GM19023 (cell line): ENCODE measurements at regions not wholly inside any gene's neighbourhood (a gene's known extent, or its start where the extent isn't known, plus 50 kb on each side); places are given as distances from the start of the nearest gene placed in this dataset.

Source experiments
- ATAC-seq: cut with Tn5 transposase; IDR thresholded peaks from one replicate; pipeline ENCODE4 v1.9.1; 2021; ENCODE audit warnings: mild to moderate bottlenecking, moderate library complexity; ENCODE audit not compliant: unreplicated experiment

DNA sequence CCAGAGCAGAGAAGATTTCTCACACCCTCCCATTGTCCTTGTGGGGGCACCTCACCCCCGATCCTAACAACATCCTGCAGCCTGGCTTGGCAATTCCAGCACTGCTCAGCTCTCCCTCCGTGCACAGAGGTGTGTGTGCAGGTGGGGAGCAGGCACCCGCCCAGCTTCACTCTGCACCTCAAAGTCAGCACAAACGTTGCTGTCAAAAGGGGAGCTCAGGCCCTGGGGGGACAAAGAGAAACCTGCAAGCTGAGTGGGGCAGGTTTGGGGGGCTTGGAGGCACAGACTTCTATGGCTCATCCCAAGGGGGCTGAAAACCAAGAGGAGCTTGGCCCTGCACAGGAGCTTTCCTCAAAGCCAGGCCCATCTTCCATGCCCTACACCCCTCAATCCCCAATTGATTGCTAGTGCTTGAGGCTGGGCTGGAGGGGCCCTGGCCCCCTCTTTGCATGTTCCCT is 231.9 kb upstream of the TNRC6C start:
- no peak for ATAC-seq

DNA sequence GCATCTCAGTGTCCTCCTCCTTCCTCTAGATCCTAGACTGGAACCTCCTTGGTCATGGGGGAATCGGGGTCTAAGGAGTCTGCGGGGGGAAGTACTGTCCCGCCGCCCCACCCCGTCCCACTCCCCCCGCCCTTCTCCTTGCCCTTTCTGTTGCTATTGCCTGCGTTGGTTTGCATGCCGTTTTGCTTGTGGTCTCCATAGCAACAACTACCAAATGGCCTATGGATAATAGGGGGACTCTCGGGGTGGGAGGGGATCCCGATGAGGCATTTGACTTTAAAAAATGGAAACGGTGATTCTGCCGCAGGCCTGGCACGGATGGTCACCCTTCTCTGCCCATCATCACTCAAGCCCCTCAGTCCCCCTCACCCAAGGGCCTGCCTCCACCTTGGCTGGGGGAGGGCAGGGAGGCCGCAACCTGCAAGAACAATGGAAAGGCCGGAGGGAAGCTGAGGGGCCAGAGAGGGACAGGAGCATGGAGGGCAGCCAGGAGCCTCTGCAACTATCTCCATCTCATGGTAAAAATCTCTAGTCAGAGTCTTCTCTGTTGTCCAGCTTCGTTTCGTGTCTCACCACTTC is 231.4 kb upstream of the TNRC6C start:
- no peak for ATAC-seq

DNA sequence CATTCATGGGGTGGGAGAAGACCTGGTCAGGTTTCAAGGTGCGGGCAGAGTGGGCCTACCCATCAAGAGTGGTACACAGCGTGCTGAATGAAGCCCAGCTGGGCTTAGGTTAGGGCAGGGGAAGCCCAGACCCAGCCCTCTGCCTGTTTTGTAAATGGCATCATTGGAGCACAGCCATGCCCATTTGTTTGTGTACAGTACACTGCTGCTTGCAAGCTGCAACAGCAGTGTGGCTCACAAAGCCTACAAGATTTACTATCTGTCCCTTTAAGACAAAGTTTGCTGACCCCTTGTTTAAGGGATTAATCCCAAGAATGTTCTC is 230.1 kb upstream of the TNRC6C start:
- no peak for ATAC-seq

DNA sequence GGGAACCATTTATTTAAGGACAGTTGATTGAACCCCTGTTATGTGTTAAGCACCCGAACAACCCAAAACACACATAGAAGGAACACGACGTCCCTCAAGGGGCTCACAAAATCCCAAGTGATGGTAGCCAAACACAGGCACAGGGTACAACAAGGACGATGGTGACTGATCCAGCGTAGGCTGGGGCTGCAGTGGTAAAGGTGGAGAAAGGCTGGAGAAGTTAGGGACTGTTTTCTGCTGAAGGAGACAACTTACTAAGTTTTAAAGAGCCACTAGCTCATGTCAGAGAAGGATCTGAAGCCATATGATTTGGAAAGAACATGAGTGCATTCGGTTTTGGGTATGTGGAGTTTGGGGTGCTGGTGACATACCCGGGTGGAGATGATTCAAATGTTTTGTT is 229.6 kb upstream of the TNRC6C start:
- ATAC-seq = no peak

DNA sequence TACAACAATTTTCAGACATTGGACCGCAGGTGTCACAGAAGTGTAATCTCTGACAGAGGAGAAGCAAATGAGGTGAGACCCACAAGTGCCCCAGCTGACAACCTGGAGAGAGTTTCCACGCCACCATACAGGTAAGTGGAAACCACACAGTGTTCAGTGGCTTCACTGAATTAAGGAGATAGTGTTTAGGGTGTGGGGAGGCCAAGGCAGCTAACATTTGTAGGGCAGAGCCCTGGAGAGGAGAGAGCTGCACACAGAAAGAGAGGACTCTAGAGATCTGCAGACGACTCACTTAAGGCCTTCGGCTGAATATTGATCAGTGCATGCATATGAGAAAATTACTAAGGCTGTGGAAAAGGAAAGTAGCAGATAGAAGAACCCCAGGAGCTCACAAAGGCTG is 228.9 kb upstream of the TNRC6C start:
- no peak for ATAC-seq

DNA sequence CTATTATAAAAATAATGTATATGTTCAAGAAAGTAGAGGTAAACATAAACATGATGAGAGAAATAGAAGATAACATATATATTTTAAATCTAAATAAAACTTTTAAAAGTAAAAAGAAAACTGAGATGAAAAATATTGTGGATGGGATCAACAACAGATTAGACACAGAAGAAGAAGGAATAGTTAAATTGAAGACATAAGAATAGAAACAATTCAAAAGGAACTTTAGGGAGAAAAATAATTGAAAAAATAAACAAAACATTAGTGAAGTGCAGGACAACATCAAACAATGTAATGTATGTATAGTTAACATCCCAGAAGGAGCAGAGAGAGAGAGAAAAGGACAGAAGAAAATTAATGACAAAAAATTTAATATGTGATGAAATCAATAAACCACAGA is 228.1 kb upstream of the TNRC6C start:
- ATAC-seq = no peak

DNA sequence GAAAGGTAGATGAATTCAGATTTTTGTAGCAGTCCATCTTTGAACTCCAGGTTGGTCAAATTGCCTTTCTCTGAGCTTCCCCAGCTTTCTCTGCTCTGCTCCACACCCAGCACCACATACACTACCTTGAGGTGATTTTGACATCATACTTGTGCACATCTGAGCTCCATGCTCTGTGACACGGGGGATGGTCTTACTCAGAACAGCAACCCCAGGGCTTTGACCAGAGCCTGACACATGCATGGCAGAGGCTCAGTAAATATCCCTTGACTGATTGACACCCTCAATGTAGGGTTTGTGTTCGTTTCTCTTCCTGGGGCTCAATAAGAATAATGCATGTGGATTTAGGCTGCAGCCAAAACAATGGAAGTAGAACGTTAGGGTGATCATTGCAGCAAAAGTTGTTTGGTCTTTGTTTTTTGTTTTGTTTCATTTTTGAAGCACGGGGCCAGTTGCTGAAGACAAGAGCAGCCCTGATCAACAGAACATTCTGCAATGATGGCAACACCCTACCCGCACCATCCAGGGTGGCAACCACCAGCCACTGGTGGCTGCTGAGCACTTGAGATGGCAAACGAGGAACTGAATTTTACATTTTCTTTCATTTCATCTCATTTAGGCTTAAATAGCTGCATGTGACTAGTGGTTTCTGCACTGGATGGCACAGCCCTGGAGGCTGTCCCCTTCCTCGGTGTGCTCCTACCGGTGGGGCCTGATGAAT is 224.8 kb upstream of the TNRC6C start:
- no peak for ATAC-seq

DNA sequence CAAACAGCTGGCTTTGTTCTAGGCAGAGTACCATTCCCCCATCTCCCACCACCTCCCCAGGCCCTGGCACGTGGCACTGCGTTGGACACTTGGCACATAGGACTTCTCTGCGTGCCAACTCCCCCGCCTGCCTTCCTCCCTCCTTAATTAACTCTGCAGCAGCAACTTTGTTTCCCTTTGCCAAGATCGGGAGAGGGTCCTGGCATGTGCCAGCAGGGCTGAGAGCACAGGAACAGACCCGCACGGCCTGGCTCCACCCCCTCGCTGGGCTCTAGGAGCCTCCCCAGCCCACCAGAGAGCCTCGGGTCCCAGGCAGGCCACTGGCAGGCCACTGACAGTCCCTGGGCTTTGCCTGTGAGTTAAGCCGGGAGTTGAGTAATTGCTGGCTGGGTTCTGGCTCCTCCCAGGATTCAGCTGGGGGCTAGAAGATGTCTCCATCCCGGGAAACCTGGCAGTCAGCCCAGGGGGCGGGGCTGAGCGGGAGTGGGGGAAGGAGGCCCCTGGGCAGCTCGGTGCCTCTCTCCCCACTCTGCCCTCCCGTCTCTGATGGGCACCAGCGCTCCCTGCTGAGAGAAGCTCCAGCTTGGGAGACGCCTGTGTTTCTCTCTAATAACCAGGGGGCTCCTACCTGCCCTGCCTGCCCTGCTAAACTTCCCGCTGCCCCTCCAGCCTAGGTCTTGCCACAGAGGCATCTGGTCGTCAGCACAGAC is 224.0 kb upstream of the TNRC6C start:
- ATAC-seq = no peak

DNA sequence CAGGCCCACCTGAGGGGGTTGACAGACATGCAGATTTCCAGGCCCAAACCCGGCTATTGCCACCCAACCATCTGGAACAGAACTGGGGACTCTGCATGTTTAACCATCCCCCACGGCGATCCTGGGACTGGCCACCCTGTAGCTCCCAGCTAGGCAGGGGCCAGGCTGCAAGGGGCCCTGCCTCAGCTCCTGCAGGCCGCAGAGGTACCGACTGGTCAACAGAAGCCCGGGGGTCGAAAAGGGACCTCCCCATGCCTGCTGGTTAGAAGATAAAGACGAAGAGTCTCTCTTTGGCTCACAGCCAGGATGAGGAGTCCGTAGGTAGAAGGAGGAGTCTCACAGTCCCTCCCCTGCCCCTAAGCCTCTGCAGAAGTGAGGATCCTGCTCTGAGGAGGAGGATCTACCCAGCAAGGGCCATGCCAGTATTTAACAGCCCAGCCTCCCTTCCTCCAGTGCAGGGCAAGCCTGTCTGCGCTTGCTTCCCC is 223.4 kb upstream of the TNRC6C start:
- no peak for ATAC-seq

DNA sequence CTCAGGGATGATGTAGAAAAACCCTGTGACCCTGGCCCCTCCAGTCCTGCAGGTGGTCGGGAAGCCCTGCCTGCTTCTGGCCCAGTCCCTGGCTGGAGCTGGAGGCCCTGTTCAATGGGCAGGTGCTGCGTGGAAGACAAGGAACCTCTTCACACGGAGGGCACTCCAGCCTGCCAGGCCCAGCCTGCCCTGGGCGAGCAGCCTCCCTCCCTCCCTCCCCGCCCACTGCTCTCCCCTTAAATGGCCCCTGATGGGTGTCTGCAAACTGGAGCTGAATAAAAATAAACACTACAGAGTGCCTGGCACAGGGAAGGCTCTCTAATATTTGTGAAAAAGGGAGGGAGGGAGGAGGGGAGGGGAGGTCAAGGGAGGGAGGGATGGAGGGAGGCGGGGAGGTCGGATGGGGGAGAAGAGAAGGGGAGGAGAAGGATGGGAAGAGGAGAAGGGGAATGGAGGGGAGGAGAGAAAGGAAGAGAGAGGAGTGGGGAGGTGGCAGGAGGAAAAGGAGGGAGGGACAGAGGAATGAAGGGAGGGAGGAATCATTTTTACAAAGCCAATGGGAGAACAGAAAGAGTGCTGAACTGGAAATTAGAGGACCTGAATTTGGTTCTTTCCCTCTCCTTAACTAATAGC is 222.8 kb upstream of the TNRC6C start:
- ATAC-seq = no peak

DNA sequence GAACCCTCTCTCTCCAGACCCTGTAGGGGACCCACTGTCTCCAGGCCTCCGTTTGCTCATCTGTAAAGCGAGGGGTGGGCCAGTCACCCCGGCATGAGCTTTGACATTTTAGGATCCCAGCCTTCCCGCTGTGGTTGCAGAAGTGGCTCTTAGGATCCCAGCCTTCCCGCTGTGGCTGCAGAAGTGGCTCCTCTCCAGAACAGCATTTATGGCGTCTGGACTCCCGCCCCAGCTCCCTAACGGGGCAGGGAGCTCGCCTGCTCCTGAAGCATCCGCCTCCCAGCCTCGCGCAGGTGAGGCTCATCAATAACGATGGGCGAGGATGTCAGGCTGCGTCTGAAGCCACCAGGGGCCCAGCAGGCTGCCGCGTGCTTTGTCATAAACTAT is 222.3 kb upstream of the TNRC6C start:
- no peak for ATAC-seq

DNA sequence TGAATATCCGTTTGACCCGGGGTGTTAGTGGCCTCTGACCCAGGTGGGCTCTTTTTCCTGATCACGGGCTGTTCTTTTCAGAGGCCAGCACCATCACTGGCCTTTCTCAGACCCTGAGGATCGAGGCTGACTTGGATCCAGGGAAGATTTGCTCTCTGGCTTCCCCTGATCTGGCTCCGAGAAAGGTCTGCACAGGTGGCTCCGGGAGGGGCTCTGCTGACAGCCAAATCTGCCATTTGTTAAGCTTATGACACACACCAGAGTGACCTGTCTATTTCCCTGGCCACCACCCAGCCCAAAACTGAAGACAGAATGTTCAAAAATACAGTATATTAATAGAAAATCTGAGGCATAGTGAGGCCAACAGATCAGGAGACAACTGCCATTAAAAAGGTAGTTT is 221.8 kb upstream of the TNRC6C start:
- ATAC-seq = no peak

DNA sequence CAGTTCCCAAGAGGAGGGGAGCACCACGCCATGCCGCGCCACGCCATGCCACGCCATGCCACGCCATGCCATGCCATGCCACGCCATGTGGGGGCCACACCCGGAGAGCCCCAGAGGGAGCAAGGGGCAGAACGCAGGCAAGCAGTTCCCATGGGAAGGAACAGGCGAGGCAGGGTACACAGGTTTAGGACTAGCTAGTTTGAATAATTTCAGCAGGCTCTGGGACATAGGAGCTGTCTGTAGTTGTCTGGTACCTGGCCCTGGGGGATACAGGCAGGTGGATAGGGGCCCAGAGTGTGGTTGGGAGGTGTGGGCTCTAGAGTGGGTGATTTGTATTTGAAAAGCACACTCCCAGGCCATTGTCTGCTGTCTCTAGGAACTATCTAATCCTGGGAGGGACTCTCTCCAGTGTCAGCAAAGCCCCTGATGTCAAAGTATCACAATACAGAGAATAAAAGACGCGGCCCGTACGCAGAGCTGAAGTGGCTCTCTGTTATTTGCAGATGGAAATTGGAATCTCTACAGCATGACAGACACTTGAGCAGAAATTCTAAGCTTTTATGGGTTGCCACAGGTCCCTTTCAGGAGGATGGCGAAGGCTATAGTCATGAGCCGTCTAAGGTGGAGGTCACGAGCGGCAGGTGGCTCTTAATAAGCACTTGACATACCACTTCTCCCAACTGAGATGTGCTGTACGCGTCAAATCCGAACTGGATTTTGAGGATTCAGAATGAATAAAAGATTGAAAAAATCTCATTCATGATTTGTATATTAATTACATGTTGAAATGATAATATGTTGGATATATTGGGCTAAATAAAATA is 220.8 kb upstream of the TNRC6C start:
- no peak for ATAC-seq

DNA sequence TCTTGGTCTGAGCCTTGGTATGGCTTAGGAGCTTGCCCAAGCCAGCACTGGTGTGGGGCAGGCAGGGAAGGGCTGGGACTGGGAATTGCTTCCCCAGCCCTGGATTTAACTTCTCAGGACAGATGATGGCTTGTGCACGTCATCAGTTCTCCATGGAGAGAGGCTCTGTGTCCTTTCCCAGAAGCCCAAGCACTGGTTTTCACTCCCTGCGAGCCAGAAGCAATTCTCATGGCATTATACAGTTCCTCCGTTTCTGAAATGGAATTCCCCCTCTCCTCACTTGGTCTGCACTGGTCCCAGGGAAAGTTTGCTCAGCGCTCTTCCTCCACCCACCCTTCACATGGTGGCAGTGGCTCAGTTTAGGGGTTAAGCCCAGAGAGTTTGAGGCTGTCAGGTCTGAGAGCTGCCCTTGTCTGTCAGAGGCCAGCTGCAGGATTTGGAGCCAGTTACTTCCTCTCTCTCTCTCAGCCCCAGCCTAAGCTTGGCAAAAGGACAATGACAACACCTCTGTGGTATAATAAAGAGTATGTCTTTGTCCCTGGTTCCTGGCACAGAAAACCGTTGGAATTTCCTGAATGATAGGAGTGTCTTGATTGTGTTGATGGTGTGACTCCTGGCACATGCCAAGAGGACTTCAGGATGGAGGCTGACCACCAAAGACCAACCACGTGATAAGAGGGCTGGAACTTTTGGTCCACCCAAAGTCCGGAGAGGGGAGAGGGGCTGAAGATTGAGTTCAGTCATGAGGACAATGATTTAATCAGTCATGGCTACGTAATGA is 219.6 kb upstream of the TNRC6C start:
- ATAC-seq = no peak

DNA sequence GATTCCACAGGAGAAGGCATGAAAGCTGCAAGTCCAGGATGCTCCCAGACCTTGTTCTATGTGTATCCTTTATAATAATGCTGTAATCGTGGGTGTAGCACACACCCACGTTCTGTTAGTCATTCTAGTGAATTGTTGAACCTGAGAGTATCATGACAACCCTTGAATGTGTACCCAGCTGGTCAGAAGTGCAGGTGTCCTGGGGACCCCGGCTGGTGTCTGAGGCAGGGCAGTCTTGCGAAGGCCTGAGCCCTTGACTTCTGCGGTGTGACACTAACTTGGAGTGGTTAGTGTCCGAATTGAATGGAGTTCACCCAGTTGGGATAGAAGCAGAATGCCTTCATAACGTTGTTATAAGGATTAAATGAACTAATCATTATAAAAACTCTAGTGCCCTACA is 218.0 kb upstream of the TNRC6C start:
- no peak for ATAC-seq

DNA sequence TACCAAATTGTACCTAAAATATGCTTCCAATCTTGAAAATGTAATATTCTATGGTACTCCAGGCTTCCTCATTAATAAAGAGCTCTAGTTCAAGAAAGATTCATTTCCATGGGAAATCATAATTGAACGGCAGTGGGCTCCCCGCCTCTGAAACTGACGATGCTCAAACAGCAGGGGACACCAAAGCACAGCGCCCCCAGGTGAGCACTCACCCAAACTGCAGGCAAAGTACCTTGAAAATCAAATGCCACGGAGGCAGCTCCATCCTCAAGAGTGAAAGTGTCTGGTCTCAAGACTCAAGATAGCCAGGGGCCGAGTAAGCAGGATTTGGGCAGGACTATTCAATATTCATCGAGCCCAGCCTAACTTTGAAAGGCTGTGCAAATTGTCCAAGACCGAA is 217.4 kb upstream of the TNRC6C start:
- no peak for ATAC-seq

DNA sequence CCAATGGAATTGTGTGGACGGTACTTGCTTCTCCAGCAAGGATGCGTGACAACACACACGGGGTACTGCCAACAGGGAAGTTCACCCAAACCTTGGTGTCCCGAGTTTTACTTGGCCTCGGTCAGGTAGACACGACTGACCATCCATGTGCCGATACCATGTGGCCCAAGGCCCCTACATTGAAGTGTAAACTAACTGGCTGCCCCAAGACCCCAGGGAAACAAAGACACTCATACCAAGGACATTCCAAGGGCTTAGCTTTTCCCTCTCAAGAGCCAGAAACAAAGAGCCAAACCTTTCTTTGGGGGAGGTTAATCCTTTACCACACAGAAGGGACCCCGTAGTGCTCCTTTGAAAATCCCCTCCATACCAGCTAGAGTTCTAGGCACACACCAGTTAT is 215.9 kb upstream of the TNRC6C start:
- no peak for ATAC-seq

DNA sequence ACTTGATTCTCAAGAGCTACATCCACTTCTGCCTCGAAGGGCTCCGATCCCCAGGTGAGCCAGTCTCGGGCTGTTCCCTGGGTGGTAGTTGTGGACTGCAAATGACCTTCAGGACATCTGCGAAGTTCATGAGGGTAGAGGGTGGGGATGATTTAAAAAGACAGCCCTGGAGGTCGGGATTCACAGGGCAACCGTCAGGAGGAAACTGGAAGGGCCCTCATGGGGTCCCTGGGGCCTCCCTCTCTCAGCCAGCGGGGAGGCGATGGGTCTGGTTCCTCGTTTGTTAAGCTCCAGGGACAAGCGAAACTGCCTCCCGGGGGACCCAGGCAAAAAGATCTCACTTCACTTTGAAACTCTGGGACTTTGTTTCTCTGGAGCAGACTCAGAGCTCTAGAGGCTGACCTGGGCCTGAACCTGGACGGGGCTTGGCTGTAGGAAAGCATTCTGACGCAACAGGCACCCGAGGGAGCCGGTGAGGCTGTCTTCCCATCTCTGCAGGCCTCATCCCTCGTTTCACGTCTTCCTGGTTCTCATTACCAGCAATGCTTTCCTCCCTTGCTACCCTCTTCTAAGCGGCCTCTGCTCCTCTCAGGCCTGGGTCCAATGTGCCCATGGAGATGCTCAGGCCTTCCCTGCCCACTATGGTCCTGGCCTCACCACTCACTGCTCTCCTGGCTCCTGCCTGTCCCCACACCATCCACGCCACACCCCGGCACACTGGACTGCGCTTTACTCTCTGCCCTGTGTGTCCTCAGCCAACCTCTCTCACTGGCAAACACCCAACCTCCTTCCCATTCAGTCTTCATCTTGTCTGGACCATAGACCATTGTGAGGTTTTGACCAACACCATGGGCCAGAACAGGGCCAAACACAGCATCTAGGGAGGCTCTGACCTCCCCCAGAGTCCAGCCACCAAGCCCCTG is 214.2 kb upstream of the TNRC6C start:
- no peak for ATAC-seq

DNA sequence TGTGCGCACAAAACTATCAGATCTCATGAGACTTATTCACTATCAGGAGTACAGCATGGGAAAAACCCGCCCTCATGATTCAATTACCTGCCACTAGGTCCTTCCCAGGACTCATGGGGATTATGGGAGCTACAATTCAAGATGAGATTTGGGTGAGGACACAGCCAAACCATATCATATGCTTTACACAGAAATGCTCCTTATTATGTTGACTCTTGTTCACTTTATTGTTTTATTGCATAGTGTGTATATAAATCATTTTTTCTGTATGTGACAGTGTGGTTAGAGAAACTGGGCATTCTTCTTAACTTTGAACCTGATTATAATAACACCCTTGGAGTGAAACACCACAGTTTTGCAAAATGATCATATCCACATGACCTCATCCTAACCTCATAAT is 212.8 kb upstream of the TNRC6C start:
- ATAC-seq = no peak
